GM23338 (cell line): ENCODE measurements at regions not wholly inside any gene's neighbourhood (a gene's known extent, or its start where the extent isn't known, plus 50 kb on each side); places are given as distances from the start of the nearest gene placed in this dataset.

Experiments
- ATAC-seq: fragments of 200-7000 bp; cut with Tn5 transposase; 3 replicates; pipeline ENCODE4 v1.9.1; 2020
- DNase-seq: peaks from one replicate; pipeline ENCODE4 v3.0.0-alpha.2; 2015; ENCODE audit warnings: low spot score
- H2AFZ ChIP-seq: fragments of 200-600 bp; sonication (generic); 2 replicates; pipeline ENCODE4 v1.8.0; 2016; ENCODE audit warnings: antibody characterized with exemption, mild to moderate bottlenecking, moderate library complexity
- H3F3A ChIP-seq: fragments of 200-600 bp; sonication (generic); replicated peaks from 2 replicates; pipeline ENCODE4 v1.8.0; 2017; ENCODE audit warnings: antibody characterized with exemption, mixed run types, low read depth
- H3K27ac ChIP-seq: fragments of 200-600 bp; sonication (generic); 2 replicates; pipeline ENCODE4 v1.6.1; 2016; ENCODE audit warnings: low read depth
- H3K27me3 ChIP-seq: fragments of 200-600 bp; sonication (generic); 2 replicates; pipeline ENCODE4 v1.8.0; 2016; ENCODE audit warnings: mild to moderate bottlenecking, mixed run types, moderate library complexity; ENCODE audit not compliant: insufficient read depth
- H3K36me3 ChIP-seq: fragments of 200-600 bp; sonication (generic); 2 replicates; pipeline ENCODE4 v1.8.0; 2016; ENCODE audit warnings: mild to moderate bottlenecking; ENCODE audit not compliant: insufficient read depth
- H3K4me1 ChIP-seq: fragments of 200-600 bp; sonication (generic); 2 replicates; pipeline ENCODE4 v1.8.0; 2016; ENCODE audit warnings: mild to moderate bottlenecking, moderate library complexity; ENCODE audit not compliant: insufficient read depth
- H3K4me2 ChIP-seq: fragments of 200-600 bp; sonication (generic); 2 replicates; pipeline ENCODE4 v1.7.1; 2017; ENCODE audit warnings: mixed run types
- H3K4me3 ChIP-seq: fragments of 200-600 bp; sonication (generic); 2 replicates; pipeline ENCODE4 v1.6.1; 2016; ENCODE audit warnings: mixed run types
- H3K79me2 ChIP-seq: fragments of 200-600 bp; sonication (generic); replicated peaks from 2 replicates; pipeline ENCODE4 v1.8.0; 2017; ENCODE audit warnings: mild to moderate bottlenecking; ENCODE audit not compliant: insufficient read depth
- H3K9me2 ChIP-seq: fragments of 200-600 bp; sonication (generic); 2 replicates; pipeline ENCODE4 v1.8.0; 2017; ENCODE audit not compliant: insufficient read depth
- H4K20me1 ChIP-seq: fragments of 200-600 bp; sonication (generic); replicated peaks from 2 replicates; pipeline ENCODE4 v1.8.0; 2017; ENCODE audit warnings: mild to moderate bottlenecking; ENCODE audit not compliant: insufficient read depth
- H3K27ac Mint-ChIP-seq: 2 replicates; pipeline ENCODE4 v1.8.0; 2020; ENCODE audit warnings: inconsistent platforms, mild to moderate bottlenecking, moderate library complexity, mixed read lengths
- H3K27me3 Mint-ChIP-seq: 3 replicates; pipeline ENCODE4 v1.8.0; 2022; ENCODE audit warnings: low read depth, mild to moderate bottlenecking, moderate library complexity, mixed read lengths, inconsistent platforms; ENCODE audit not compliant: insufficient read depth, poor library complexity
- H3K36me3 Mint-ChIP-seq: 3 replicates; pipeline ENCODE4 v1.8.0; 2021; ENCODE audit warnings: low read depth, mild to moderate bottlenecking, inconsistent platforms, moderate library complexity, mixed read lengths
- H3K4me1 Mint-ChIP-seq: 3 replicates; pipeline ENCODE4 v1.8.0; 2020; ENCODE audit warnings: mild to moderate bottlenecking, inconsistent platforms, mixed read lengths
- H3K4me3 Mint-ChIP-seq: 3 replicates; pipeline ENCODE4 v1.8.0; 2021; ENCODE audit warnings: moderate library complexity, mild to moderate bottlenecking, inconsistent platforms, mixed read lengths
- H3K9me3 Mint-ChIP-seq: 3 replicates; pipeline ENCODE4 v1.8.0; 2020; ENCODE audit warnings: moderate library complexity, mild to moderate bottlenecking, inconsistent platforms, mixed read lengths
- CTCF ChIP-seq, 2 experiments: fragments of 200-600 bp in 1 of 2; sonication (generic) in 1 of 2; conservative IDR thresholded peaks; 2 replicates each; pipeline versions ENCODE4 v1.5.1 to v1.6.1; 2016 to 2017; ENCODE audit warnings: antibody characterized with exemption in 2 of 2, low read depth in 2 of 2, mild to moderate bottlenecking in 2 of 2, moderate library complexity in 1 of 2
- EZH2 ChIP-seq: fragments of 200-600 bp; sonication (generic); IDR thresholded peaks from one replicate; pipeline ENCODE4 v1.8.0; 2017; ENCODE audit warnings: antibody characterized with exemption, mild to moderate bottlenecking, low read depth; ENCODE audit not compliant: unreplicated experiment
- POLR2AphosphoS5 ChIP-seq: IDR thresholded peaks from 2 replicates; pipeline ENCODE4 v1.6.1; 2016; ENCODE audit warnings: antibody characterized with exemption, low read depth
- ZNF114 ChIP-seq: fragments of 250-450 bp; sonication (Bioruptor Pico); IDR thresholded peaks from 2 replicates; pipeline ENCODE4 v1.5.0; 2020; ENCODE audit warnings: mild to moderate bottlenecking, moderate library complexity
- ZNF331 ChIP-seq: fragments of 250-450 bp; sonication (Bioruptor Pico); IDR thresholded peaks from 2 replicates; pipeline ENCODE4 v1.5.0; 2020; ENCODE audit warnings: low read depth, mild to moderate bottlenecking, moderate library complexity
- TF ChIP-seq, protein P1 (sequence below): IDR thresholded peaks from one replicate; pipeline ENCODE4 v1.6.1; 2018; ENCODE audit warnings: antibody characterized with exemption; ENCODE audit not compliant: unreplicated experiment

DNA sequence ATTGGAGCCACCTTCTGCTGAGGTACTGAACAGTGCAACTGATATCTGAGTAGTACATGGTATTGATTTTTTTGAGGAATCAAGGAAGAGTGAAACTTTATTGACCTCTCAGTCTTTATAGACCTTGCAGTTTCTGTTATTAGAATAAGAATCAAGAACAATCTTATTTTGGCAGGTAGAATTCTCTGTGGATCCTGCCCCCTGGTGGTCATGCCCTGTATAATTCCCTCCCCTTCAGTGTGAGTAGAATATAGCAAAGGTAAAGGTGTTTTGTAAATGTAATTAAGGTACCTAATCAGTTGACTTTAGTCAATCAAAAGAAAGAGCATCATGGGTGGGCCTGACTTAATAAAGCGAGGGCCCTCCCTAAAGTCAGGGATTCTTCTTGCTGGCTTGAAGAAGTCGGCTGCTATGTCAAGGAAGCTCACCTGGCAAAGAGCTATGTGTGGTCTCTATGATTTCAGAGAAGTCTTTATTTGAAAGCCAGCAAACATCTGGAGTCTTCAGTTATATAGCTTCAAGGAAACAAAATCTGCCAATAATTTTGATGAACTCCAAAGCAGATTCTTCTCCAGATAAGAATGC lies 142.8 kb downstream of the LSM5 start:
- peak; percentile 69 to 84 for TF ChIP-seq CTCF (conservative IDR thresholded peaks at IDR 0.05; ENCODE audit: low read depth in 2 of 2)
- TF ChIP-seq ZNF114 (CRISPR knock-in tag) = no peak
- no peak for TF ChIP-seq EZH2
- TF ChIP-seq POLR2AphosphoS5 = no peak
- no peaks in the 10 kb centered on the region for H3K36me3 ChIP-seq
- H3K4me2 ChIP-seq = no peak overlapping the region
- no peak overlapping the region for H3K4me3 Mint-ChIP-seq
- no peaks in the 10 kb centered on the region for H3K27me3 Mint-ChIP-seq
- no peaks in the 10 kb centered on the region for H3K79me2 ChIP-seq
- H3K4me1 ChIP-seq = no peaks in the 10 kb centered on the region
- H3K4me1 Mint-ChIP-seq = no peaks in the 10 kb centered on the region
- H4K20me1 ChIP-seq = no peaks in the 10 kb centered on the region
- H2AFZ ChIP-seq = no peak overlapping the region
- H3K36me3 Mint-ChIP-seq = 0 out of 3 replicates have a peak, but pooled peaks cover 2% of the 10 kb centered on the region
- H3K27me3 ChIP-seq = no peaks in the 10 kb centered on the region
- H3K9me2 ChIP-seq = 0 out of 2 replicates have a peak, but pooled peaks cover 2% of the 10 kb centered on the region
- peaks cover 11% of the 10 kb centered on the region for H3K9me3 Mint-ChIP-seq
- H3K4me3 ChIP-seq = no peak overlapping the region
- DNase-seq (peak; percentile 55), ATAC-seq (no peak)
- H3K27ac ChIP-seq = no peak overlapping the region
- no peaks in the 10 kb centered on the region for H3F3A ChIP-seq
- no peak overlapping the region for H3K27ac Mint-ChIP-seq

- Mint-ChIP-seq H3K27me3 (no peaks in the 10 kb centered on the region), H3K4me3 (no peak overlapping the region), H3K4me1 (no peaks in the 10 kb centered on the region), H3K9me3 (peaks cover 11% of the 10 kb centered on the region), H3K27ac (no peak overlapping the region), H3K36me3 (0 out of 3 replicates have a peak, but pooled peaks cover 2% of the 10 kb centered on the region)
- no peak overlapping the region for H2AFZ ChIP-seq
- no peaks in the 10 kb centered on the region for H3K27me3 ChIP-seq
- no peaks in the 10 kb centered on the region for H3K4me1 ChIP-seq
- no peaks in the 10 kb centered on the region for H4K20me1 ChIP-seq
- H3K79me2 ChIP-seq = no peaks in the 10 kb centered on the region
- no peak overlapping the region for H3K27ac ChIP-seq
- no peaks in the 10 kb centered on the region for H3F3A ChIP-seq
- H3K4me2 ChIP-seq = no peak overlapping the region
- no peak overlapping the region for H3K4me3 ChIP-seq
- H3K36me3 ChIP-seq = no peaks in the 10 kb centered on the region
- no peak for DNase-seq
- no peak for ATAC-seq
- H3K9me2 ChIP-seq = 0 out of 2 replicates have a peak, but pooled peaks cover 2% of the 10 kb centered on the region
- TF ChIP-seq EZH2 (no peak), ZNF114 (CRISPR knock-in tag) (no peak), ZNF331 (CRISPR knock-in tag) (no peak), CTCF (conservative IDR thresholded peaks at IDR 0.05; ENCODE audit: low read depth in 2 of 2) (no peak)
- TF ChIP-seq, protein P1, sequence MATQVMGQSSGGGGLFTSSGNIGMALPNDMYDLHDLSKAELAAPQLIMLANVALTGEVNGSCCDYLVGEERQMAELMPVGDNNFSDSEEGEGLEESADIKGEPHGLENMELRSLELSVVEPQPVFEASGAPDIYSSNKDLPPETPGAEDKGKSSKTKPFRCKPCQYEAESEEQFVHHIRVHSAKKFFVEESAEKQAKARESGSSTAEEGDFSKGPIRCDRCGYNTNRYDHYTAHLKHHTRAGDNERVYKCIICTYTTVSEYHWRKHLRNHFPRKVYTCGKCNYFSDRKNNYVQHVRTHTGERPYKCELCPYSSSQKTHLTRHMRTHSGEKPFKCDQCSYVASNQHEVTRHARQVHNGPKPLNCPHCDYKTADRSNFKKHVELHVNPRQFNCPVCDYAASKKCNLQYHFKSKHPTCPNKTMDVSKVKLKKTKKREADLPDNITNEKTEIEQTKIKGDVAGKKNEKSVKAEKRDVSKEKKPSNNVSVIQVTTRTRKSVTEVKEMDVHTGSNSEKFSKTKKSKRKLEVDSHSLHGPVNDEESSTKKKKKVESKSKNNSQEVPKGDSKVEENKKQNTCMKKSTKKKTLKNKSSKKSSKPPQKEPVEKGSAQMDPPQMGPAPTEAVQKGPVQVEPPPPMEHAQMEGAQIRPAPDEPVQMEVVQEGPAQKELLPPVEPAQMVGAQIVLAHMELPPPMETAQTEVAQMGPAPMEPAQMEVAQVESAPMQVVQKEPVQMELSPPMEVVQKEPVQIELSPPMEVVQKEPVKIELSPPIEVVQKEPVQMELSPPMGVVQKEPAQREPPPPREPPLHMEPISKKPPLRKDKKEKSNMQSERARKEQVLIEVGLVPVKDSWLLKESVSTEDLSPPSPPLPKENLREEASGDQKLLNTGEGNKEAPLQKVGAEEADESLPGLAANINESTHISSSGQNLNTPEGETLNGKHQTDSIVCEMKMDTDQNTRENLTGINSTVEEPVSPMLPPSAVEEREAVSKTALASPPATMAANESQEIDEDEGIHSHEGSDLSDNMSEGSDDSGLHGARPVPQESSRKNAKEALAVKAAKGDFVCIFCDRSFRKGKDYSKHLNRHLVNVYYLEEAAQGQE = no peak
These were observed 143.9 kb downstream of the LSM5 start for GRCh38 chr7:32346253-32346652.
